C4-2B (cell line): ENCODE measurements at regions not wholly inside any gene's neighbourhood (a gene's known extent, or its start where the extent isn't known, plus 50 kb on each side); places are given as distances from the start of the nearest gene placed in this dataset.

ENCODE experiments used
- H3K27ac ChIP-seq: fragments of 450-650 bp; 2 replicates; pipeline ENCODE4 v1.5.1; 2017
- CTCF ChIP-seq: fragments of 450-650 bp; conservative IDR thresholded peaks from 2 replicates; pipeline ENCODE4 v1.5.1; 2017; ENCODE audit warnings: mild to moderate bottlenecking
- ZFX ChIP-seq: fragments of 450-650 bp; IDR thresholded peaks from 2 replicates; pipeline ENCODE4 v1.6.1; 2017

- H3K27ac ChIP-seq: no peak overlapping the region
- TF ChIP-seq CTCF (no peak), ZFX (no peak)
Observed at GRCh38 chr16:66161942-66162341, 204.5 kb upstream of the CDH5 start.

- H3K27ac ChIP-seq: no peak overlapping the region
- TF ChIP-seq ZFX (no peak), CTCF (no peak)
Observed at GRCh38 chr16:66161269-66161668, 205.2 kb upstream of the CDH5 start.

- H3K27ac ChIP-seq: no peak overlapping the region
- TF ChIP-seq CTCF: no peak
- TF ChIP-seq ZFX: no peak
Observed at GRCh38 chr16:66159987-66160386, 206.5 kb upstream of the CDH5 start.

GRCh38 chr16:66156538-66156937 is 210.0 kb upstream of the CDH5 start:
- H3K27ac ChIP-seq: no peak overlapping the region
- TF ChIP-seq CTCF (no peak), ZFX (no peak)

- TF ChIP-seq CTCF (no peak), ZFX (no peak)
- no peak overlapping the region for H3K27ac ChIP-seq
Observed at GRCh38 chr16:66155933-66156332, 210.6 kb upstream of the CDH5 start.

- TF ChIP-seq ZFX (no peak), CTCF (no peak)
- H3K27ac ChIP-seq: no peak overlapping the region
Observed at GRCh38 chr16:66154801-66155200, 211.7 kb upstream of the CDH5 start.

- no peak for TF ChIP-seq CTCF
- no peak for TF ChIP-seq ZFX
- H3K27ac ChIP-seq: no peak overlapping the region
Observed at GRCh38 chr16:66152823-66153393, 213.6 kb upstream of the CDH5 start.
